ENCODE measurements at regions not wholly inside any gene's neighbourhood (a gene's known extent, or its start where the extent isn't known, plus 50 kb on each side); places are given as distances from the start of the nearest gene placed in this dataset.

GRCh38 chr9:120110520-120110919, 469.4 kb downstream of the CDK5RAP2 start:
- no peak overlapping the region for H3K27ac ChIP-seq
- H3K27me3 ChIP-seq, result no peaks in the 10 kb centered on the region
- H3K36me3 ChIP-seq, result no peaks in the 10 kb centered on the region
- H3K9me3 ChIP-seq, result no peaks in the 10 kb centered on the region
- intact Hi-C loops (cut with DNase I), result no loop called here
- no peak overlapping the region for H3K4me3 ChIP-seq
- no CpG with 5 or more reads among the region's 1 CpG for WGBS (ENCODE audit: insufficient coverage, low coverage, low lambda C conversion rate, missing lambda C conversion rate)
- H3K4me1 ChIP-seq, result no peaks in the 10 kb centered on the region
- no peak for DNase-seq
- TF ChIP-seq POLR2A (IDR thresholded peaks at IDR 0.05) (no peak), CTCF (IDR thresholded peaks at IDR 0.05) (no peak)
- no peak for ATAC-seq

GRCh38 chr9:120109242-120109641, 470.7 kb downstream of the CDK5RAP2 start:
- TF ChIP-seq CTCF (IDR thresholded peaks at IDR 0.05) (no peak), POLR2A (IDR thresholded peaks at IDR 0.05) (no peak)
- intact Hi-C loops (cut with DNase I), result no loop called here
- no peak overlapping the region for H3K4me3 ChIP-seq

GRCh38 chr9:120107138-120107537, 472.8 kb downstream of the CDK5RAP2 start:
- DNase-seq (no peak), ATAC-seq (no peak)
- H3K4me3 ChIP-seq, result no peak overlapping the region
- no peaks in the 10 kb centered on the region for H3K27me3 ChIP-seq
- no peak overlapping the region for H3K27ac ChIP-seq
- H3K9me3 ChIP-seq, result no peaks in the 10 kb centered on the region
- TF ChIP-seq POLR2A (IDR thresholded peaks at IDR 0.05) (no peak), CTCF (IDR thresholded peaks at IDR 0.05) (no peak)
- no peaks in the 10 kb centered on the region for H3K36me3 ChIP-seq
- WGBS (ENCODE audit: insufficient coverage, low coverage, low lambda C conversion rate, missing lambda C conversion rate), result 67% methylated on average over 1 of the region's 1 CpG
- intact Hi-C loops (cut with DNase I), result no loop called here
- H3K4me1 ChIP-seq, result no peaks in the 10 kb centered on the region

More at GRCh38 chr9:120109242-120109641, 470.7 kb downstream of the CDK5RAP2 start:
- no peaks in the 10 kb centered on the region for H3K27me3 ChIP-seq
- WGBS (ENCODE audit: insufficient coverage, low coverage, low lambda C conversion rate, missing lambda C conversion rate), result 50% methylated on average over 2 of the region's 3 CpGs
- ATAC-seq (peak in 1 of 4 donors; percentile 38), DNase-seq (no peak)
- H3K4me1 ChIP-seq, result no peaks in the 10 kb centered on the region
- H3K36me3 ChIP-seq, result no peaks in the 10 kb centered on the region
- no peaks in the 10 kb centered on the region for H3K9me3 ChIP-seq
- H3K27ac ChIP-seq, result no peak overlapping the region

- H3K9me3 ChIP-seq, result no peaks in the 10 kb centered on the region
- no peaks in the 10 kb centered on the region for H3K4me1 ChIP-seq
- no peaks in the 10 kb centered on the region for H3K36me3 ChIP-seq
- no peak for ATAC-seq
- TF ChIP-seq POLR2A (IDR thresholded peaks at IDR 0.05), result no peak
- no peak for TF ChIP-seq CTCF (IDR thresholded peaks at IDR 0.05)
- H3K27ac ChIP-seq, result no peak overlapping the region
- 18% methylated on average over 2 of the region's 6 CpGs for WGBS (ENCODE audit: insufficient coverage, low coverage, low lambda C conversion rate, missing lambda C conversion rate)
- no peaks in the 10 kb centered on the region for H3K27me3 ChIP-seq
- H3K4me3 ChIP-seq, result no peak overlapping the region
- no peak for DNase-seq
- intact Hi-C loops (cut with DNase I), result no loop called here
Measured at GRCh38 chr9:120104771-120105170, 475.2 kb downstream of the CDK5RAP2 start.

- ATAC-seq (no peak), DNase-seq (no peak)
- Histone ChIP-seq H3K27ac (no peak overlapping the region), H3K9me3 (no peaks in the 10 kb centered on the region), H3K36me3 (no peaks in the 10 kb centered on the region), H3K27me3 (no peaks in the 10 kb centered on the region), H3K4me1 (no peaks in the 10 kb centered on the region), H3K4me3 (no peak overlapping the region)
- 43% methylated on average over 3 of the region's 3 CpGs for WGBS (ENCODE audit: insufficient coverage, low coverage, low lambda C conversion rate, missing lambda C conversion rate)
- no peak for TF ChIP-seq CTCF (IDR thresholded peaks at IDR 0.05)
- intact Hi-C loops (cut with DNase I), result no loop called here
Measured at GRCh38 chr9:120100595-120100994, 479.4 kb downstream of the CDK5RAP2 start.
